Esophagus mucosa (tissue), 1 donor: ENCODE measurements at regions not wholly inside any gene's neighbourhood (a gene's known extent, or its start where the extent isn't known, plus 50 kb on each side); places are given as distances from the start of the nearest gene placed in this dataset.

Experiments
- ATAC-seq: fragments of 200-7000 bp; cut with Tn5 transposase; one replicate; pipeline ENCODE4 v1.9.1; 2020
- donor health status: DM: yes; HTN: yes; CAD: no.

DNA sequence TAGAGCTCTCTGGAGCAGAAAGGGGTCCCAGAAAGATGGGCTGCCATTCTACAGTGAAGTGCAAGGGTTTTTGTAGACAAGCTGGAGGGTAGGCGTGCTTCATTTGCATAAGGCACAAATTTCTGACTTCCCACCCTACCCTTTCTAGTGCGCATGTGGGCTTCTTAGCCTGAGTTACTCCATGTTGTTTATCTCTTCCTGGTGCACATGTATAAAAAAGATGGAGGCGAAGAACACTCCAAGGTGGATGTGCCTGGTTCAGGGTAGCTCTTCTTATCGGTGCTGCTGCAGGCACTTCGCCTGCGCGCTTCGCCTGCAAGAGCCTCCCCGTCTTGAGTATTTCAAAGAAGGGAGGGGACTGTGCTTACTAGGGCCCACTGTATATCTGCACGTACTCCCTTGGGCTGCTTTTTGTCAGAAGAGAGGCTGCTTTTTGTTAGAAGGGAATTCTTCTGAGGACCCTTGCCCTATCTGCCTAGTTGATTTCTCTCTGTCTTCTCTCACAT is 1047.3 kb upstream of the CNTN5 start:
- ATAC-seq: no peak

DNA sequence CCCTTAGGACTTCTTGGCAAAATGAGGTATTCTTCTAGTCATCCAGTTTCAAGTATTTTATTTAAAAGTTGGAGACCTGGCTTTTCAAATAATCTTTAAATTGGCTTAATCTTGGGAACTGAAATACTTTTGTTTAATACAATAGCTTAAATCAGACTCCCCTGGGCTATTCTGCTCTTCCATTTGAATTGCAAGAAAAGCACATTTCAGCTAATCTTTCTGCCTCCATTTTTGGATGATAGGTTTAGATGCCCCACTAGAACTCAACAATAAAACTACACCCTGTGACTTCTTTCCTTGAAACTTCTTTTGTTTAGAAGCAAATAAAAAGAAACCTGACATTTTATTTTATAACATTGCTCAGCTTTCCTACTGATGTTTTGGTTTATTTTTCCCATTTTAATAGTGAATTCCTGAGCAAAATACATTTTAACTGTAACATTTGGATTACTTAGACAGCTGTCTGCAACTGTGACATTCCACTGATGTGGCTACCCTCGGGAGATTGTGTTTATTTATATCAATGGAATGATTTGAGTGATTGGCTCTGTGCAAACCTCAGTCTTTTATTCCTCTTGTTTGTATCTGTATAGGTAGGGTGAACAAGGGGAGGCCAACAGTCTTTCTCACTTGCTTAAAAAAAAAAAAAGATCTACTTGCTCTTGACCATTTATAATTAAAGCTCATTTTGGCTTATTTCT is 1045.8 kb upstream of the CNTN5 start:
- ATAC-seq: no peak

DNA sequence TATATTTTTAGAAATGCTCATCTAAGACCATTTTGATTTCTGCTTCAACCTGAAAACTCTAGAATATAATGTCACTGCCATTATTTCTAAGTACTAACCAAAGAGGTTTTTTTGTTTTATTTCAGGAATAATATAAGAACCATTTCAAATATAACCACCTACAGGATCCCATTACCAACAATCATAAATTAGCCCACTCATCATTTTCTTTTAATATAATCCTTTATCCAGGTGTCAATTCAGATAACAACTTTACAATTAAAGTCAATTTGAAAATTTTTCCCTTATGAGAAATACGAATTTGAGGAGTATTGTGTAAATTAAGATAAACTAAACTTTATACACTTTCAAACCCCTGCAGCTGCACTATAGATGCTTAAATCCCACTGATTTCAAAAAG is 1043.0 kb upstream of the CNTN5 start:
- ATAC-seq: no peak

DNA sequence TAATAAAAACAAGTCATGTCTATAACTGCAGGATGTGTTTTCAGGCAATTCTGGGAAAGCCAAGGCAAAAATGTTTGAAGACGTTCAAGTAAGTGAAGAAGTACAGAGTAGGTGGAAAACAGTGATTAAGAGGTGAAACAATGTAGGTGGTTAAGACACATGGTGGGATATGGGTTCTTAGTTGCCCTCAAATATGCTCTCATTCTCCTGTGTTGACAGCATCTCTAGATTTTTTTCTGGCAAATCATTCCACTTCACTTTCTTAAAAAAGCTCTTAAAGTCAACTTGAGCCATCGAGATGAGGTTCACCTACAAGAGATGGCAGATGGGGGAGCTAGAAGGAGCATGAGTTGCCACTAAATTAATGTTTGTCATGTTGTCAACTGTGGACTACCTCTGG is 1041.0 kb upstream of the CNTN5 start:
- no peak for ATAC-seq

DNA sequence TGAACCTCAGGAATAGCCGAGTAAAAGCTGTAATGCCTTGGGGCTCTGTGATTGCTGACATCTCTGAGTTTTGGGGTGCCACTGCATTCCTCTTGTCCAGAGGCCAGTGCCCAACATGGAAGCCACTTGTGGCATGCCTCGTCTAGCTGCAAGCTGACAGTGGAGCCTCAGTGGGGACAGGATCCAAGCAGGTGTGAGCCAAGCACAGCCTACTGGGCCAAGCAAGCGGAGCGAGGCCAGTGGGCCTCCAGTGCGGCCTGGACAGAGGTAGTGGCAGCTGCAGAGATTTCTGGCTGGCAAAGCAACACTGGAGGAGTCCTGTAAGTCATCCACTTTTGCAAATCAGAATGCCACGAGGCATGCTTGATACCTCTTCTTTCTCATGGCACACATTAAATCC is 1038.2 kb upstream of the CNTN5 start:
- ATAC-seq: no peak

DNA sequence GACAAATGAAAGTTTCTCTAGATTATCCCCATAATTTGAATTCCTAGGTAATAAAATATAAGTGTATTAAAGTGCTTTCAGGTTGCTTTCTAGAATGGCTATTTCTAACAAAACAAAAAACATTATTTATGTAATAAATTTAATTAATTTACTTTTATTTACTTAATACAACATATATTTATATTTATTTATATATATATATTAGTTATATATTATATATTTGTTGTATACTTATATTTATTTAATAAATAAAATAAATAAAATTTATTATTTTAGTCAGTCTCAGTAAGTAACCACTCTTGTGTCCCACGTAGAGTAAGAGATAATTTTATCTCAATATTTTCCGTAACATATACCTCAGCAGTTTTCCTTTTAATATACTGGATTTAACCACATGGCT is 1031.6 kb upstream of the CNTN5 start:
- ATAC-seq: no peak

DNA sequence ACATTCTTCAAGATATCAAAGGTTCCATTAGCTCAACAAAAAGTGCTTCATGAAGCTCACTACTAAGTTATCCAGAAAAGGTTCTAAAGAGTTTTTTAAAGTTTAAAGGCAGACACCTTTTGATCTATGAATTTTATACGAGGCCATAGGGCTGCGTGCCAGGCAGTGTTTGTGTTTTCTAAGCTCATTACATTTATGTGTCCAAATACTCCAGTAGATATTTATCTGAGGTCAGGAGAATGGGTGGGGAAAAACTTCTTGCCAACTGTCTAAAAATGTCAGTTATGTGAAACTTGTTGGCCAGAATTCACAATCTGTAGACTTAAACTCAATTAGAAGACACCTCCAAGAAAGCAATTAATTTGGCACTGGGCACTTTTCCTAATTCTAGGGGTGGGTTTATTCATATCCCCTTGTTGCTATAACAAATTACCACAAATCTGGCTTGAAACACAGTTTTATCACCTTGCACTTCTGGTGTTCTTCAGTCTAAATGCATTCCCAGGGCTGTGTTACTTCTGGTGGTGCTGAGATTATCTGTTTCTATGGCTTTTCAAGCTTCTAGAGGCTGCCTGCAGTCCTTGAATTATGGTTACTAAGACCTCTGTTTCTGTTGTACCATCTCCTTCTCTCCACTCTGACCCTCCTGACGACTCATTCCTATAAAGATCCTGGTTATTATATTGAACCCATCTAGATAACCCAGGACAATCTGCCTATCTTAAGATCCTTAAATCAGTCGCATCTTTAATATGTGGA is 1030.4 kb upstream of the CNTN5 start:
- ATAC-seq: no peak

DNA sequence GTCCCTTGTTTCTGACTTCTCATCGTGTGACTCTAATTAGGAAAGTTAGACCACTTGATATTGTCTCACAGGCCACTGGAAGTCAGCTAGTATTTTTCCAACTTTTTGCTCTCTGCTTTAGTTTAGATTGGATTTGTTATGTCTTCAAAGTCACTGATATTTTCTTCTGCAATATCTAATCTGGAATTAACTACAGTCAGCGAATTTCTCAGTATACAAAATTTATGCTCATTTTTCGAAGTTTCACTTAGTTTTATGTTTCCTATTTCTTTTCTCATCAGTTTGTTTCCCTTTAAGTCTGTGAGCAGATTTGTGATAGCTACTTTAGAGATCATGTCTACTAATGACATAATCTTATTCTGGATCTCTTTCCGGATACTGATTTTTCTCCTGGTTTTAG is 1027.2 kb upstream of the CNTN5 start:
- ATAC-seq: no peak

DNA sequence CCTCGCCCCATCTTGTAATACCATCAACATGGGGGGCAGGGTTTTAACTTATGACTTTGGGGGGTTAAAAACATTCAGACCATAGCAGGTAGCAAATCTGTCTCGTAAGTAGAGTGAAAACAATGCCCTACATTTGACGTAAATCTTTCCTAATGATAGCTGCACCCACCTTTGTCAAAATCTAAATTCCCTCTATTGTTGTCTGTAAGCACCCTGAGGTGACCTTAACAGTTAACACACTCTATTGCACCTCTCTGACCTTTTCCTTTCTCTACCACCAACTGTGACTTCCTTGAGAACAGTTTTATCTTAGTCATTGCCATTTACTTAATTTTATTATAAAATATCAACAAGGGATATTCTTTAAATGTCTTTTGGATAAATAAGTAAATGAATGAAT is 1024.9 kb upstream of the CNTN5 start:
- ATAC-seq: no peak

DNA sequence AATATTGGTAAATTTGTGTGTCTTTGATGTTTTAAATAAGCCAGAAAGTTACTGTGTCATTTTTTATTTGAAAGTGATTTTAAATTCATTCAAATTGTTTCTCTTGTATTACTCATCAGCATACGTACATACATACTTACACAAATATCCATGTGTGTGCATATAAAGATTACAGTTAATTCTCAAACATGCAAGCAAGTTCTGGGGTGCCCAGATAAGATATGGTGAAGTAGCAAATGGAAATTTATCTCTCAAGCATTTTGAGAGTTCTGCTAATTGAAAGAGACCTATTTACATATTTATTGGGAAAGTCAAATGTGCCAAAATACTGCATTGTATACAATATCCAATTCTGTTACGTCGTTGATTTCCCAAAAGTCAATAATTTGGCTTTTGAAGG is 1024.0 kb upstream of the CNTN5 start:
- no peak for ATAC-seq

DNA sequence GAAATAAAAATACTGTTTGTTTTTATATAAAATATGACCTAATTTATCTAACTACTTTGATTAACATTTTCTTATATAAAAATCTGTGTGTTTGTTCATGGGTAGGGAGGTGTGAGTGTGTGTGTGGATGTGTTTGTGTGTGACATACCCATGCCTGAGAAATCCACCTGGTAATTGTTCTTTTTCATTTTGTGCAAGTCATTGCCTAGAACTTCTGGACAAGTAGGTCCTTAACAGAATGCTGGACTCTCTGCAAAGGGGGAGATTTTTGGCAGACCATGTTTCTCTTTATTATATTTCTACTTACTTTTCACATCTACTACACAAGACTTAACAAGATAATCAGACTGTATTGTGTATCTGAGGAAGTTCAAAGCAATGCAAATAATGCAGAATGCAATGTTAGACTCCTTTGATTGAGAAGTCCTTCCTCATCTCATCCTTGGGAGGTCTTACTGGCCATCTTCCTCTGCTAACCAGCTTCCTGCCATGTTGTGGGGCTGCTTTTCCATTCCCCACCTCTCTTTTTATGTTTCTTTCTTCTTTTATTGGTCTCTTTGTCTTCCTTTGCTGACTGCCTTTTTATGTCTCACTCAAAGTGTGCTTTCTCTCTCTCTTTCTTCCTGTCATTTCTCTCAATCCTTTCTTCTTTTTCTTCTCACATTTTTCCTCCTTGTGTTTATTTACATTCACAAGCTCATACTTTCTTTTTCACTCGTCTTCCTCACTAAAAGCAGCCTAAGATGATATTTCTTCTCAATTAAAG is 1017.0 kb upstream of the CNTN5 start:
- no peak for ATAC-seq

DNA sequence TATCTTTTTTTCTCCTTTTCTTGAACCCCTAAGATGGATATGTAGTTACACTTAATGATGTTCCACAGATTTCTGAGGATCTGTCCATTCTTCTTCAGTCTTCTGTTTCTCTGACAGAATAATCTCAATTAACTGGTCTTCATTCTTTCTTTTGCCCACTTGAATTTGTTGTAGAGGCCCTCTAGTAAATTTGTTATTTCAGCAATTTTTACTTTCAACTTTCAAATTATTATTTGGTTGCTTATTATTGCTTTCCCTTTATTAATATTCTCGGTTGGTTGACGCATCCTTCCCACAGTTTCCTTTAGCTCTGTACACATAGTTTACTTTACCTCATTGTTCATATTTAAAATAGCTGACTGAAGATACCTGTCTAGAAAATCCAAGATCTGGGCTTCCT is 1013.7 kb upstream of the CNTN5 start:
- ATAC-seq: no peak

DNA sequence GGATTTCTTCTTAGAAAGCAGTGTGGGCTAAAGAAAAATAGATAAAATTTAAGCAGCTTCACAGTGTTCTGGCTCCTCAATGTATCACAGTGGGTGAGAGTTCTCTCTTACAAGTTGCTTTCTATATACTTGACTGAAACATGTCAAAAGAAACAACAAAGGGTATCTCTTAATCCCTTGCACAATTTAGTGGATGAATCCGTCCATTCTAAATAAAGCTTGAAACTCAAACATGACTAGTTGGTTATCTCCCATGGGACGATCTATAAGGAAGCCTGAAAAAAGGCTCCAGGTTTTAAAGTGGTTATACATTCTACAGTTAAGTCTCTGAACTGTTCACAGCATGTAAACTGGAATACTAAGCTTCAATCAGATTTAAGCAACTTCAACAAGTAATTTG is 993.1 kb upstream of the CNTN5 start:
- ATAC-seq: no peak

DNA sequence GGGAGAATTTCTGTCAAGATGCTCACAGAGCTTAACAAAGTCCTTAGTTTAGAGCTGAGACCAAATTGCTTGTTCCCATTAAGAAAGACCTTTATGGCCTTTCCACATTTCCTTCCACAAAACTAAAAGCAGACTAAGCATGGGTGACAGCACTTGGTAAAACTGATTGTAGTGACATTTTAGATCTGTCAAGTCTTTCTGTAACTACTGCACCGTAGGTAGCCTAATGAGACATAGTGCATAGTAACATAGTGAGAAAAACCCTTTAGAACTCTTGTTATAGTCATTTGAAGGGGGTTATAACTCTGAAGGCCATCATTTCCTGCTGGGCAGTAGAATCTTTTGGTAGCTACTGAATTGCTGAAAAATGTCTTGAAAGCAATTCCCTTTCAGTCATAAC is 990.9 kb upstream of the CNTN5 start:
- no peak for ATAC-seq

DNA sequence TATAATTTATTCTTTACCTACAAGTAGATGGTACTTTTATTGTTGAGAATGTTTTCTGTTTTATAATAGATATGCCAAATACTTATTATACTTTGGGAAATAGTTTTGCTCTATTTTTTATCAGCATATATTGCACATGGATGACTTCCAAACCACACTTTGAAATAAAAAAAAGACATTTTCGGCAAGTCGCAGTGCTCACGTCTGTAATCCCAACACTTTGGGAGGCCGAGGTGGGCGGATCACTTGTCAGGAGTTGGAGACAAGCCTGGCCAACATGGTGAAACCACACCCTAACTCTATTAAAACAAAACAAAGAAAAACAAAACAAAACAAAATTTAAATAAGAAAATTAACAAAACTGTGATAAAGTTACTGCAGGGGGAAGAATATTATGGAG is 983.9 kb upstream of the CNTN5 start:
- no peak for ATAC-seq

DNA sequence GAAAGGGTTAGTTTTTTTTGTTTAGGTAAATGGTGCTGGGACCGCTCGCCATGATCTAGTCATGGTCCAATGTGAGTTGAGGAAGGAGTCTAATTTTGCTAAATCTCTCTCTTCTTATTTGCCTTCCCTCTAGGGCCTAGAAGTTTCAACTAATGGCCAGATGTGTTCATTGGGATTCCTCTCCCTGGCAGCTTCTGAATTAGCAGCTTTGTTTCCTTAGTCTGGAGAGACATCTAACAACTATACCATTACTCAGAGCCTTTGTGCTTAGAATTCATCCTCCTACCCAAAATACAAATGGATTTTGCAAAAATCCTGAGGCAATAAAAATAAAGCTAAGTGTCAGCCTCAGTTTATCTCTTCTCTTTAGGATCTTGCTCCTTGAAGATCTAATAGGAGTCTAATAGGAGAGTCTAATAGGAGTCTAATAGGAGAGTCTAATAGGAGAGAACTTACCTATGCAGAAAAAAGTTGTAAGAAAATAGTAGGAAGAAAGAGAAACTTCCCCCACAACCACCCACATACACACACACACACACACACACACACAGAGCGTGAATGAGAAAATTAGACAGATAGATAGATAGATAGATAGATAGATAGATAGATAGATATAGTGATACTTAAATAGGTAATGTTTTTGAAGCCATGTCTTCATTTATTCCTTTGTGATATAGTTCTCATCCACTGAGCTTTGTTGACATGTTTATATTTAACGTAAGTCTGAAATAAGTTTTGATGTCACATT is 980.5 kb upstream of the CNTN5 start:
- no peak for ATAC-seq

DNA sequence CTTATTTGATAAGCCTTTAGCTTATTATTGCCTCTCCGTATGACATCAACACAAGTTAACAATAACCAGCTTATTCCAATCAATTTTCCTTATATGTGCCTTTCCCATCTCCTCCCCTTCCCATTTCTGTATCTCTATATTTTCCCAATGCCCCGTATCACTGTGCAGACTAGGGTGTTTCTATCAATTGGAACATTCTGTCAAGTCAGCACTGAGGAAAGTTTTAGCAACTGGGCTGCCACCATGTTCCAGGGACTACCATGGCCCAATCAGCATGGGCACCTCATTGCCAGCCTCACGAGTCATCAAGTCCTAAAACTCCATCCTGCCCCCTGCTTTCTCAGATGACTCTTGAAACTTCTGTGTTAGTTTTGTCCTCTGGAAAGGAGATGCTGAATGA is 973.1 kb upstream of the CNTN5 start:
- no peak for ATAC-seq

DNA sequence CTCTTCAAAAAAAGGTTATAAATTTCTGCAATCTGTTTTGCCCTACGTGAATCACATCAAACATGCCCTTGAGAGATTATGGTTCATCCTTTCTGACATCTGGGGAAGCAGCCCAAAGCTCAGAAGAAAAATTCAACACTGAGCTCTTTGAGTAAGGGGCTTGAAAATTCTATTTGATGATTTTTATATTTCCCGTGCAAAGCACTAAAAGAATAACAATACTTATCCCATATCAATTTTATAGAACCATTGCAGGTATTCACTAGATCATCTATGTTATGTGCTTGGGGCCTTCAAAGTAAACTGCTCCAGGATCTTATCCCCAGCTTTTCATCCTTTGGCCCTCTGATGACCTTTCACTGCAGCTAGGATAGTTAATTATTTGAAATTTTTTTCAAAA is 966.9 kb upstream of the CNTN5 start:
- ATAC-seq: no peak

DNA sequence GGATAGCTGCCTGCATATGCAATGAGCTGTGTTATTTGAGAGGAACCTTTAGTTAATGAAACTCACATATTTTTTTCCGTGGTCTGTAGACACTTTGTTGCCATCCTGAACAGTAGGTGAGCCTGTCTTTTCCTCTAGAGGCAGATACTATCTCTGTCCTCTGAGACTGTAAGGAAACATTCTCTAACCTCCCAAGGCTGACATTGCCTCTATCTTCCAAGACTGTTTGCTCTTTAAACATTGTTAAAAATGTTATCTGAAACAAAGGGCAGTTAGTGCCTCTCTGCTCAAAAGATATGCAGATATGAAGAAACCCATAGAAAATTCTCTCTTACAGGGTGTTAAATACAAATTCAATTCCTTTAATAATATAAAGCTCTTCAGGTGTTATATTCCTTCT is 963.8 kb upstream of the CNTN5 start:
- ATAC-seq: no peak

DNA sequence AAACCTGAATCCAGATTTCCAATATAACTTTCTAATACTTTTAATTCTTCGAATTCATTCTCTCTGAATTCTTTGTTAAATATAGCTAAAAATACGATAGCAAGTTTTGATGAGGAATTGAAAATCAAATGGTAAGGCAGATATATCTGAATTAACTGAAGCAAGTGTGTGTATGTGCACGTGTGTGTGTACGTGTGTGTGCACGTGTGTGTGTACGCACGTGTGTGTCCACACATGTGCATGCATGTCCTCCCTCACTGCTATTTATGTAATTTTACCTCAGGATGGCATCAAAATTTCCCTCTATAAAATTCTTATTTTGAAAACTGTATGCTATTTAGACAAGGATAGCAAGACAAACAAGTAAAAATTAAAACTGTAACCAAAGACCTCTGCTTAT is 961.3 kb upstream of the CNTN5 start:
- ATAC-seq: no peak

DNA sequence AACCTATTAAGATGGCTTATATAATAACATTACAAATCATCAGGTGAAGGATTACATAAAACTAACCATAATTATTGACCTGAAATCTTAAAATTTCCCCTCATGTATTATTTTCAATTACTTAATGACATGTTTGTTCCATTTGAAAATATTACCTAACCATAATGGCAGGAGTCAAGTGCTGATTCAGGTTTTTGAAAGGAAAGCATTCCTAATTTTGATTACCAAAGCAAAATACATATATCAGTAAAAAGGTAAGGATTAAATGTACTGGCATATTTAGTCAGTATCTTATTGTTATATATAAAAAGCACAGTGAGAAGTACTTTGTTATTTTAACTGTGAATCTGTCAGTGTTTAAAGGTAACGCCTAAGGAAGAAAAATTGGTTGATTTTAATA is 960.0 kb upstream of the CNTN5 start:
- ATAC-seq: no peak

DNA sequence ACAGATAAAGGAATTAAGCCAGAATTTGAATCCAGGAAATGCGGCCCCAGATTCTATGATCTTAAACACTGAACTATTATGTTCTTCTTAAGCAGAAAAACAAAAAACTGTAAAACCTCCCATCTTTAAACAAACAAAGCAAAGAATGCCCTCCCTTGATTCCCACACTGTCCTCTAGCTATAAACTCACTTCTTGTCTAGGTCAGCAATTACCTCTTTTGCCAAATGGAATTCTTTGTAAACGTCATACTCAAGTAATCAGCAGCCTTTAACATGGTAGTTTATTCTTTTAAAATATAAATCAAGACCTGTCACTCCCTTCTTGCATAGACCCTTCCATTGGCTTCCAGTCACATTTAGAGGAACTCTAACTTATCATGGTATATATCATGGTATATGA is 958.9 kb upstream of the CNTN5 start:
- ATAC-seq: no peak

DNA sequence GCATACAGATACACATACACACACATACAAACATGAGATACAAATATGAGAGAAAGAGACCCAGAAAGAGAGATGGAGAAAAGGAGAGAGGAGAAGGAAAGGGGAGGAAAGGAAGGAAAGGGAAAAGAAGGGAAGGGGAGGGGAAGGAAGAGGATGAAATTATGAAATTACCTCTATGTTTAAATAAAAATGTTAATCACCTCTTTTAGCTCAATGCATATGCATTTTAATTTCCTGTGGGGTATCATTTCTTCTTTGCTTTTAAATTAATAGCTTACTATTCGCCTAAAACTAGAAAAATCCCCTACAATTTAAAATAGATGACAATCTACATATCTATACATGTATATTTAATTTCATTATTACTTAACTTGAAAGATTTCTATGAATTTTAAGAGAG is 958.0 kb upstream of the CNTN5 start:
- ATAC-seq: no peak
